GM21825 (cell line): ENCODE measurements at regions not wholly inside any gene's neighbourhood (a gene's known extent, or its start where the extent isn't known, plus 50 kb on each side); places are given as distances from the start of the nearest gene placed in this dataset.
"Not testable (repeated sequence)": the region's sequence is repeated elsewhere in the genome, so short reads cannot be mapped to it uniquely, and the experiment has no call there.

ENCODE experiments used
- ATAC-seq: cut with Tn5 transposase; IDR thresholded peaks from one replicate; pipeline ENCODE4 v1.9.1; 2021; ENCODE audit warnings: mild to moderate bottlenecking, moderate library complexity; ENCODE audit not compliant: unreplicated experiment

- no peak for ATAC-seq
Measured at GRCh38 chr1:187498028-187498427, 669.3 kb downstream of the PLA2G4A start.

- no peak for ATAC-seq
Measured at GRCh38 chr1:187504779-187505178, 676.0 kb downstream of the PLA2G4A start.

DNA sequence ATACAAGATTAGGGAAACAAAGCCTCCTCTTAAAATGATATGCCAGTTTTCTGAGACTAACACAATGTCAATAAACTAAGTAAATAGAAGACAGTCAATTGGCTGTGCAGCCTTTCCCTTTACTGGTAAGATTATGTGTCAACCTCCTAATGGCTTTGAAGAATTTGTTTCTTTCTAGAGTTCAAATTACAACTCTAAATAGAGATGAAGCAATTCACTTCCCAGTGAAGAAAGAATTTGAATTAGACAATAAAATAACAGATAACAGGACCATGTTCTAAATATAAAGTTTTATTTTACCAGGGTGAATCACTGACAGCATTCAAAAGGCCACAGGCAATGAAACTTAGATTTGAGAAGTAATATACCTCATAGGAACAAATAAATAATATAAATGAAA lies 680.3 kb downstream of the PLA2G4A start:
- no peak for ATAC-seq

DNA sequence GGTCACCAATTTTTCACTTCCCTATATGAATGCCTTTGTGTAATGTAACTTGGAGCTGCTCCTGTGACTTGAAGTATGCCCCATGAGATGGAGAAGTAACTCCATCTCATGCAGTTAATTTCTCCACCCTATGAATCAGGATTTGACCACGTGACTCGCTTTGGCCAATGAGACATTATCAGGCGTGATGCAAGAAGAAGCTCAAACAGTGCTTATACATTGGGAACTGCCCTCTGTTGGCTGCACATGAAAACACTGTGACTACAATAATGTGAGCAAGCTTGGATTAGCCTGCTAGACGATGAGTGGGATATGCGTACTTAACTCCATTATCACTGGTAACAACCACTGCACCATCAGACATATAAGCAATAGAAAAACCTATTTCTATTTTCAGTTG lies 684.4 kb downstream of the PLA2G4A start:
- ATAC-seq: no peak

- no peak for ATAC-seq
Measured at GRCh38 chr1:187514110-187514509, 685.4 kb downstream of the PLA2G4A start.

- ATAC-seq: no peak
Measured at GRCh38 chr1:187516874-187517273, 688.1 kb downstream of the PLA2G4A start.

GRCh38 chr1:187517546-187517945 lies 688.8 kb downstream of the PLA2G4A start:
- ATAC-seq: no peak

DNA sequence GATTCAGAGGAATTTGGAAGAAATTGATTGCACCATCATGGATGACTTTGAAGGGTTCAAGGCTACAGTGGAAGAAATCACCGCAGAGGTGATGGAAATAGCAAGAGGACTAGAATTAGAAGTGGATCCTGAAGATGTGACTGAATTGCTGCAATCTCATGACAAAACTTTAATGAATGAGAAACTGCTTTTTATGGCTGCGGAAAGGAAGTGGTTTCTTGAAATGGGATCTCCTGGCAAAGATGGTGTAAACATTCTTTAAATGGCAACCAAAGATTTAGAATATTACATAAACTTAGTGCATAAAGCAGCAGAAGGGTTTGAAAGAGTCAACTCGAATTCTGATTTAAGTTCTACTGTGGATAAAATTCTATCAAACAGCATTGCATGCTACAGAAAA lies 698.6 kb downstream of the PLA2G4A start:
- no peak for ATAC-seq

DNA sequence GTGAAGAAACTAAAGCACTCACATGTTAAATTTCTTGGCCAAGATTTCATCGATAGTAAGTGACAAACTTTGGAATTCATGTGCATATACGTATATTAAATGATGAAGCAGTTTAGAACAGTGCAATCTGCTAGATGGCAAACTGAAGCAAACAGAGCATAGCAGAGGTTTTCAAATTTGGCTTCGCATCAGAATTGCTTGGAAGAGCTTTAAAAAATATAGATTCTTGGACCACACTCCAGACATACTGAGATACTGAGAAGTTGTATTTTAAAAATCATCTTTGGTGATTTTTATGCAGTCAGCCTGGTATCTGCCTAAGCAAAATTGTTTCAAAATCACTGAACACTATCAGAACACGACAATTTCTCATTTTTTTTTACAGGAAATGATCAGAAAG lies 709.2 kb downstream of the PLA2G4A start:
- ATAC-seq: no peak

GRCh38 chr1:187549540-187549939 lies 720.8 kb downstream of the PLA2G4A start:
- no peak for ATAC-seq

DNA sequence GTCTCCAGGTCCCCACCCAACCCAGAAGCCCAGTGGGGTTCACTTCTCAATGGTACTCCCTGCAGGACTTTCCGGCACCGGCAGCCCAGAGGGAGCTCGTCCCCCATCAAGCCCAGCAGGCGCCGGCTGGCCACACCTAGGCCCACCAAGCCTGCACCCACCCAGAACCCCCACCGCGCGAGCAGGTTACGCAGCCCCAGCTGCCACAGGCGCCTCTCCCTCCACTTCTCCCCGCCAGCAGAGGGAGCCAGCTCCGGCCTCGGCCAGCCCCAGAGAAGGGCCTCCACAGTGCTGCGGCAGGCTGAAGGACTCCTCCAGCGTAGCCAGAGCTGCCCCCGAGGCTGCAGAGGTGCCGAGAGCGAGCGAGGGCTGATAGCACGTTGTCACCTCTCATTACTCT lies 722.3 kb downstream of the PLA2G4A start:
- ATAC-seq: no peak

GRCh38 chr1:187563191-187563590 lies 734.4 kb downstream of the PLA2G4A start:
- no peak for ATAC-seq

DNA sequence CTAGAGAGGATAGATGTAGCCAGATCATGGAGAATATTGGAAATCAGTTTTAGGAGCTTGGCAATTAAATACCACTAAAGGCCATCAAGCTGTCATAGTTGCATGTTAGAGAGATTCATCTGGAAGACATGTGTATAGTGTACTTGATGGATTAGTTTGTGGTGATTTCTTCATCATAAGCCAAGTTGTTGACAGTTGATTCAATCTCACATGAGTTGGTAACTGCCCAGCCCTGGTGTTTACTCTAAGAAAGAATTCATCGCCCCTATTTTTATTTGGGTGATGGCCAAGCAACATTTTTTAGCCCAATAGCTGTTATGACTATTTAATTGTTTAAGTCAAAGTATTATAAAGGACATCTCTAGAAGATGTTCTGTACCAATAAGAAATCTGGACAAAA lies 737.6 kb downstream of the PLA2G4A start:
- ATAC-seq: no peak

GRCh38 chr1:187568067-187568466 lies 739.3 kb downstream of the PLA2G4A start:
- no peak for ATAC-seq

DNA sequence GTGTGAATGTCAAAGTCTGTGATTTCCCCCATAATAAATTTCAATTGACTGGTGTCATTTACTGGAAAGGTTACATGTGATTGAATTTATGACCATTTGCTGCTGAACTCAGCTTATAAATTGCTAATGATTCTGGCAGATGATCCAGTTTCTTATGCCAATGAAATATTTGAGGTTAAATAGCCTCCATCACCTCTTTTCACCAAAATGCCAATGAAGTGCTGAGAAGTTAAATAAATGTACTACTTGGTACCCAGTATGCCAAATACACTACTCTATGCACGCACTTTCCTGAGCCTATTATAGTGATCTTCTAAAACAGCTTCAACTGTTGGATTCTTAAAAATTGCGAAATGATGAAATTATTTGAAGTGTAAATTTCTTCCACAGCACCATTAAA lies 741.4 kb downstream of the PLA2G4A start:
- ATAC-seq: no peak

- no peak for ATAC-seq
Measured at GRCh38 chr1:187577610-187578009, 748.9 kb downstream of the PLA2G4A start.

GRCh38 chr1:187588917-187589316 lies 760.2 kb downstream of the PLA2G4A start:
- no peak for ATAC-seq

- no peak for ATAC-seq
Measured at GRCh38 chr1:187605736-187606135, 777.0 kb downstream of the PLA2G4A start.

DNA sequence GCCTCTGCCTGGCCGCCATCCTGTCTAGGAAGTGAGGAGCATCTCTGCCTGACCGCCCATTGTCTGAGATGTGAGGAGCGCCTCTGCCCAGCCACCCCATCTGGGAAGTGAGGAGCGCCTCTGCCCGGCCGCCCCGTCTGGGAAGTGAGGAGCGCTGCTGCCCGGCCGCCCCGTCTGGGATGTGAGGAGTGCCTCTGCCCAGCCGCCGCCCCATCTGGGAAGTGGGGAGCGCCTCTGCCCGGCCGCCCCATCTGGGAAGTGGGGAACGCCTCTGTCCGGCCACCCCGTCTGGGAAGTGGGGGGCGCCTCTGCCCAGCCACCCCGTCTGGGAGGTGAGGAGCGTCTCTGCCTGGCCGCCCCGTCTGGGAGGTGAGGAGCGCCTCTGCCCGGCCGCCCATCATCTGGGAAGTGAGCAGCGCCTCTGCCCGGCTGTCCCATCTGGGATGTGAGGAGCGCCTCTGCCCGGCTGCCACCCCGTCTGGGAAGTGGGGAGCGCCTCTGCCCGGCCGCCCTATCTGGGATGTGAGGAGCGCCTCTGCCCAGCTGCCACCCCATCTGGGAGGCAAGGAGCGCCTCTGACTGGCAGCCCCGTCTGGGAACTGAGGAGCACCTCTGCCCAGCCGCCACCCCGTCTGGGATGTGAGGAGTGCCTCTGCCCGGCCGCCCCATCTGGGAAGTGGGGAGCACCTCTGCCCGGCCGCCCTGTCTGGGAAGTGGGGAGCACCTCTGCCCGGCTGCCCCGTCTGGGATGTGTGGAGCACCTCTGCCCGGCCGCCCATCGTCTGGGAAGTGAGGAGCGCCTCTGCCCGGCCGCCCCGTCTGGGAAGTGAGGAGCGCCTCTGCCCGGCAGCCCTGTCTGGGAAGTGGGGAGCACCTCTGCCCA lies 787.3 kb downstream of the PLA2G4A start:
- not testable (repeated sequence) for ATAC-seq

GRCh38 chr1:187616830-187617229 lies 788.1 kb downstream of the PLA2G4A start:
- not testable (repeated sequence) for ATAC-seq

GRCh38 chr1:187617776-187618175 lies 789.0 kb downstream of the PLA2G4A start:
- ATAC-seq: no peak

- ATAC-seq: no peak
Measured at GRCh38 chr1:187619175-187619574, 790.4 kb downstream of the PLA2G4A start.

DNA sequence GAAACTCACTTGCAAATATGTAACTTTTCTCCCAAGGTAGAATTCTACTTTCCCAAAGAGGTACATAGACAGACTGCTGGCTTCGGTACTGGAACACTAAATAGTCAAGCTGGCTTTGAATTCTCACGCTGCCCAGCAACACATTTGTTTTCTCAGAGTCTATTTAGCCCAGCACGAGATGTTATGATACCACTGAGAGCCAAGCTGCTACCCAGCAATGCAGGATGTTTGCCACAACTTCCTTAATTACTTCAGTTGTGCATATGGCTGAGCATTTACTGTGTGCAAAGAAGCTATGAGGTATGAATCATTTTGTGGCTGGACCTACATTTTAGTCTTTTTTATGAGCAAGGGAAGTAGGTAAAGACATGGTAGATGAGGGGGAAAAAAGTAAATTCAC lies 793.2 kb downstream of the PLA2G4A start:
- no peak for ATAC-seq
